HG03442 (cell line): ENCODE measurements at regions not wholly inside any gene's neighbourhood (a gene's known extent, or its start where the extent isn't known, plus 50 kb on each side); places are given as distances from the start of the nearest gene placed in this dataset.
A peak's percentile ranks its signal among the peaks of the same experiment; 100 is the strongest.
"Not testable (repeated sequence)": the region's sequence is repeated elsewhere in the genome, so short reads cannot be mapped to it uniquely, and the experiment has no call there.

Source experiments
- ATAC-seq: cut with Tn5 transposase; IDR thresholded peaks from one replicate; pipeline ENCODE4 v1.9.1; 2021; ENCODE audit warnings: mild to moderate bottlenecking, moderate library complexity; ENCODE audit not compliant: unreplicated experiment

DNA sequence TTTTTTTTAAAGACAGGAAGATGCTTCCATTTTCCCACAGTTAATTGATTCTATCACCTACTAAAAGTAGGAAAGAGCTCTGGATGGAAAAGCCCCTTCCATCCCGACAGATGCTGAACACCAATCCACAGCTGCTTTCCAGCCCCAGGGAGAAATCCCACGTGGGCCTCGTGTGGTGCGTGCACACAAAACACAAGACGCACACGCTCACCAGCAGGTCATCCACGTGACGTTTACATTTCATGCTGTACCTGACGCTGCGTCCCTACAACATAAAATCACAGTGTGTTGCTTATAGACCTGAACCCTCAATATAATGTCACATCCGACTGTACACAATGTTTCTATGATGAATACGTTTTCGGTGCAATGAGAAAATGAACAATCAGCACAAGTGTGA, 50.2 kb upstream of the DACT2 start:
- ATAC-seq, result no peak

DNA sequence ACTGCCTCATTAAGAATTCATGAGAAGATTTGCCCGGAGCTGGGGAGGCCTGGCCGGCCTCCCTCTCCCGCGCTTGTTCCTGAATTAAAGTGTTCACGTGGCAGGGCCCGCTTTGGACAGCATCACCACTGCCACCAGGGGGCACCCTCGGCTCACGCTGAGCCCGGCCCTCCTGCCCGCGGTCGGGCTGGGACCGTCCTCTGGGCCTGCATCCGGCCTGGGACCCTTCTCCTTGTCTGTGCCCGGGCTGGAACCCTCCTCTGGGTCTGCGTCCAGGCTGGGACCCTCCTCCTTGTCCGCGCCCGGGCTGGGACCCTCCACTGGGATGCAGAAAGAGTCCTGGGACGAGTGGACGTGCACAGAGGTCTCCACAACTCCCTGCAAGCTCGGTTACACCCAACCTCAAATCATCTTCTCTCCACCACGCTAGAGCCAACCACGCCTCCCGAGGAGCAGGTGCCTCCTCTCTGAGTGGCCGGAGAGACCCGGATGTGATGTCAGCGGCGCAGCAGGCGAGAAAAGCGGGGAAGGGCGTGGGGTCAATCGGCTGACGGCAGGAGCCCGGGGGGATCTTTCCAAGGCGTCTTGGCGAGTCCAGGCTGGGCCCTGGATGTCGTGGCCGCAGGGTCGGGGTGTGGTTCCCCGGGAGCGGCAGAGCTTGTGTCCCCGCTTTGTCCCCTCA, 50.9 kb upstream of the DACT2 start:
- ATAC-seq, result peak; percentile 50

DNA sequence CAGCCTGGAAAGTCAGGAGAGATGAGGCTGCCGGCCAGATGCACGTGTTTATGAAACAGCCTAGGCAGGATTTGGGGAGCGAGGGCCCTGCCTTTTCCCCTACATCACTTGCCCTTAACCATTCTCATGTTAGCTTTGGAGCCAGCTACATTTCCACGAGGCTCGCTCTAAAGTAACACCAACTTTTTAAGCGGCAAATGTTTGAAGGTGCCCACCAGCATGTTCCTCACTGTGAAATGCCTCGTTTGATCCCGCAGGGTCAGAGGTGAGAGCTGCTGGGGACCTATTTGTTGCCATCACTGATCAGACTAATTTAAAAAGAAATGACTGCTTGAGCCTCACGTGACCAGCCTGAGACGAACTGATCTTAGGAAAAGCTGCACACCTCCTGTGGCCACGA, 51.6 kb upstream of the DACT2 start:
- ATAC-seq, result no peak

DNA sequence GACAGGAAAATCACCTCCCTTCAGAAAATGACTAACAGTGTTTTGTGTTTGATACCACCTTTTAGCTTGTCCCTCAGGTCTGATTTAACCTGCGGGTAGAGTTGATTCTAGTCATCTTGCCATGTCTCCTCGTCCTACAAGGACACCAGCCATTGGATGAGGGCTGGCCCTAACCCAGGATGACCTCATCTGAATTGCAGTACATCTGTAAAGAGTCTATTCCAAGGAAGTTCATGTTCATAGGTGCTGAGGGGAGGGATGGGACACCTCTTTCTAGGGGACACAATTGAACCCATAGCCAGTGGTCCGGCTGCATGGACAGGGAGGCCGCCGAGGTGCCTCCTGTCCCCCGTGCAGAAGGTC, 52.0 kb upstream of the DACT2 start:
- no peak for ATAC-seq

DNA sequence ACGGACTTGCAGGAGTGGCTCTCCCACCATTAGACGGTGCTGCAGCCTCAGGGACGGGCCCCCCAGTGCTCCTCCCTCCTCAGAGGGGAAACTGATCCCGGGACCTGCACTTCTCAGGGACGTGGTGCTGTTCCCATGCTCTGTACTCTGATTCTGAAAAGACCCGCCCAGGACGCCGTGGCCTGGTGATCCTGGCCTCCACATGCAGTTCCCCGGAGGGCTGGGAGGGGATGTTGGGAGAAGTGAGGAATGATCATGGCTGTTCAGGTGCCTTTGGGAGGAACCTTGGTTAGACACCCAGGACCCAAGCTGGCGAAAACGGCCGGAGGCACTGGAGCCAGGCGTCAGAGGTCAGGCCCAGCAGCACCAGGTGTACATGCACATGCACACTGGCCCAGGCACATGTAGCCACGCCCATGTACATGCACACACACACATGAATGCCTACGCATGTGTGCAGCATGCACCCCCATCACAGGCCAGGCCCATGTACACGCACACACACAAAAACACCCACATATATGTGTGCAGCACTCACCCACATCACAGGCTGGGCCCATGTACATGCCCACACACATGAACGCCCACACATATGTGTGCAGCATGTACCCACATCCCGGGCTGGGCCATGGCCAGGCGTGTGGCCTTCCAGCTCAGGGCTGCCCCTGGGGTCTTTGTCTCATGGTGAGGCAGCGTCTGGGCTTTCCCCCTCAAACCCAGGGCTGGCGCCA, 52.6 kb upstream of the DACT2 start:
- ATAC-seq, result no peak

DNA sequence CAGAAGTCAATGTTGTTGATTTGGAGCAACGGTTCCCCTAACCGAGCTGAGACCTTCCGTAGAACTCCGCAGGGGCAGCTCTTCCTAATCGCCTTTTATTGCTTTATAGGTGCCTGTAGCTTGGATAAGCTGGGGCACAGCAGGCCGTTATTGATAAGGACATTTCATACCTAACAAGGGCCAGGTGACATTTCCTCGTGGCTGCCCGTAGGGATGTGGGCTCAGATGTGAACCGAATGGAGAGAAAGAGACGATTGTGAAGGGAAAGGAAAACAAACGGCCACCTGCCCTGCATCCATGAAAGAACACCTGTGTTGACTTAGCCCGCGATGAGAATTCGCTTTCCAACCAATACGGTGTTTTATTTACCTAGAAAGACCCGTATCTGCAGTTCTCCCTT, 53.3 kb upstream of the DACT2 start:
- ATAC-seq, result no peak

DNA sequence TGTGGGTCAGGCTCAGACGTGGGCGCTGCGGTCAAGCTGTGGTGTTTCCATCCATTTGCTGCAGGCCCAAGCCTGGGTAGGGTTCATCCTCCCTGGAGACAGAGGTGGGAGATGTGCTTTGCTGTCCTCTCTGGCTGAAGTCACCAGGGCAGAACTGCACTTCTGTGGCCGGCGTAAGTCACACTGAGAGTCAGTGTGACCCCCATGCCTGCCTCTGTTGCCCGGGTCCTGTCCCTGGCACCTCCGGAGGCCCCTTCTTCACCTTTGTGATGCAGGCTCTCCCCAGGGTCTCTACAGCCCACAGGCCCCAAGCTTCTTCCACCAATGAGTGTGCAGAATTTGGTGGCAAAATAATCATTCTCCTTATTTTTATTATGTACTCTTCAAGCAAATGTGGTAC, 53.8 kb upstream of the DACT2 start:
- no peak for ATAC-seq

DNA sequence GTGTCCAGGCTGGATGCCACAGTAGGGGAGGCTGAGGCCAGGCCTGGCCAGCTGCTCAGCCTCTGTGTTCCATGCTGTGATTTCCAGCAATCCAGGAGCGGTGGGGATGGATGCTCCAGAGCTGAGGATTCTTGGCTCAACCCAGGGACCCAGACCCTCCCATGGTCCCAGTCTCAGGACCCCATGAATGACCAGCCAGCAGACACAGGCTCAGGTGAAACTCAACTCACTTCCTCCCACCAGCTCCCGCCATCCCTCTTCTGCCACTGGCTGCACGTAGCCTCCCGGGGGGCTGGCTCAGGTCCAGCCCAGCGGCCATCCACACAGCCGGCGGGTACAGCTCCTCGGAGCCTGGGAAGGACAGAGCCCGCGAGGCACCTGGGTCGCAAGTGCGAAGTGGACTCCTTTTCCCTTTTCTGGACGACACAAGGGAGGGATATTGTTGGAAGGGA, 54.5 kb upstream of the DACT2 start:
- no peak for ATAC-seq

DNA sequence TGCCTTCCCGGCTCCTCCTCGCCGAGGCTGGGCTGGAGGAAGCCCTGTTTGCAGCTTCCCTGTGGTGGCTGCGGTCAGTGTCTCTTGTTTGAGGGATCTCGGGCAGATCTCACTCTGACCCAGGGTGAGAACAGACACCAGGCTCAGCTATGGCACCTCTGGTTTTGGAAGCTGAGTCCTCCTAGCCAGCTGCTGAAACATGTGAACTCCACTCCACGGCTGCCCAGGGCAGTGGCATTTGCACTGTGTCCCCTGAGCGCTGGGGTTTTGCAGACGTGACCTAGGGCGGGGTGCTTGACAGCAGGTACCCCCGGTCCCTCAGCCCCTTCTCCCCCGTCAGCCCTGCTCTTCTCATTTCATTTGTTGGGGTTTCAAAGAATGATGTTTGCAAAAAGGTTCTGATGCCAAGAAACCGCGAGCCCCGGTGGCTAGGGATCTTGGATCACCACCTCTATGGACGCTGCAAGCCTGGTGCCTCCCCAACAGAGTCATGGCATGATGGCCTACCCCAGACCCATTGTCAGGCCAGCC, 55.0 kb upstream of the DACT2 start:
- ATAC-seq, result no peak

DNA sequence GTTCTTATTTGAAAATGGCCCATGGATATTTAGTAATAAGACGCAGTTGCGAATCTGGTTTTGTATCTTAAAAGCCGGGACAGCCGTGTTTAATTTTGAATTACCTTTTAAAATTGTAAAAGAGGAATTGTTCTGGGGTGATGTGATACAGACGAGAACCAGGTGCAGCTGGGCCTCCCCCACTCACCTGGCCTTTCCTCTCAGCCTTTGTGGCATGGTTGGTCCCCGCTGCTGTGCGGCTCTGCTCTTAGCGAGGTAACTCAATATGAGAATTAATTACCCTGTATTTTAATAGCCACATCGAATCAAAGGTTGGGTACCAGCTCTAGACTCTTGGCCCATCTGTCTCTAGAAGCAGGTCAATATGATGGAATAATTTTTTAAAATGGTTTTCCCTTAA, 56.5 kb upstream of the DACT2 start:
- ATAC-seq, result no peak

DNA sequence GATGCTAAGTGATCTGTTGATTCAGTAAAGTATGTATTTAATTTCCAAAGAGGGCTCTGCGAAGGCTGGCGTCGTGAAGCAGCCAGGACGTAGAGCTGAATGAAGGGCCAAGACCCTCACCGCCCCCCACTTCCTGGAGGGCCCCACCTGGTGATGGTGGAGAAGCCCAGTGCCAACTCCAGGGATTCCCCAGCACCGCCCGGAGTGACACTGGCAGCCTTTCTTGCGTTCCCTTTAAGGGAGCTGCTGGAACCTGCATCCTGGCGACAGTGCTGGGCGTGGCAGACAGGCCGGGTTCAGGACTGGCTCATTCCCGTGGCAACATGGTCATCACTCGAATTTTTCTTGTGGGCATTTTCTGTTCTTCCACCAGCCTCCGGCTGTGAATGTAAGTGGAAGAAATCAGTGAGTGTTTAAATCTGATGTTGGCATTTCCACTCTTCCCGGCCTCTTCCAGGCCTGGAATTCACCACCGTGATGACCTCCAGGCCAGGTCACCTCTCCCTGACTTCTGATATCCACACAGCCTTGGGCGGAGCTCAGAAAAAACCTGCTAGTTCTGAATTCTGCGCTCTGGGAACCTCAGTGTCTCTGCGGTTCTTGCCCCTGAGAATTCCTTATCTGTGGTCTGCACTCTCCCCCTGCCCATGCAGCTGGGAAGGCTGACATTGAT, 57.4 kb upstream of the DACT2 start:
- ATAC-seq, result no peak

DNA sequence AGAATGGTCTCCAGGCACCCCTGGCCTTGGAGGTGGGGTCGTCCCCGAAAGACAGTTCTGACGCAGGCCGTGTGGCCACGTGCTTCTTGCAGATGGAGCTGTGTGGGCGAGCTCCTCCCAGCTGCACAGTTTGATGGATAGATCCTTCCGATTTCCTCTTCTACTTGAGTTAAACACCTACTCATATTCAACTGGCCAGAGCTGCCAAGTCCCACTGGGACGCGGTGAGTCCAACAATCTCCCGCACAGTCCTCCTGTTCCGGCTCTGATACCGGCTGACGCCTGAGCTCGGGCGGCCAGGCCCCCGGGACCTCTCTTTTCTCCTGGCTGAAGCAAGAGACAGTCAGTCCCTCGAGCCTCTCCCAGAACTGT, 57.9 kb upstream of the DACT2 start:
- ATAC-seq, result no peak

DNA sequence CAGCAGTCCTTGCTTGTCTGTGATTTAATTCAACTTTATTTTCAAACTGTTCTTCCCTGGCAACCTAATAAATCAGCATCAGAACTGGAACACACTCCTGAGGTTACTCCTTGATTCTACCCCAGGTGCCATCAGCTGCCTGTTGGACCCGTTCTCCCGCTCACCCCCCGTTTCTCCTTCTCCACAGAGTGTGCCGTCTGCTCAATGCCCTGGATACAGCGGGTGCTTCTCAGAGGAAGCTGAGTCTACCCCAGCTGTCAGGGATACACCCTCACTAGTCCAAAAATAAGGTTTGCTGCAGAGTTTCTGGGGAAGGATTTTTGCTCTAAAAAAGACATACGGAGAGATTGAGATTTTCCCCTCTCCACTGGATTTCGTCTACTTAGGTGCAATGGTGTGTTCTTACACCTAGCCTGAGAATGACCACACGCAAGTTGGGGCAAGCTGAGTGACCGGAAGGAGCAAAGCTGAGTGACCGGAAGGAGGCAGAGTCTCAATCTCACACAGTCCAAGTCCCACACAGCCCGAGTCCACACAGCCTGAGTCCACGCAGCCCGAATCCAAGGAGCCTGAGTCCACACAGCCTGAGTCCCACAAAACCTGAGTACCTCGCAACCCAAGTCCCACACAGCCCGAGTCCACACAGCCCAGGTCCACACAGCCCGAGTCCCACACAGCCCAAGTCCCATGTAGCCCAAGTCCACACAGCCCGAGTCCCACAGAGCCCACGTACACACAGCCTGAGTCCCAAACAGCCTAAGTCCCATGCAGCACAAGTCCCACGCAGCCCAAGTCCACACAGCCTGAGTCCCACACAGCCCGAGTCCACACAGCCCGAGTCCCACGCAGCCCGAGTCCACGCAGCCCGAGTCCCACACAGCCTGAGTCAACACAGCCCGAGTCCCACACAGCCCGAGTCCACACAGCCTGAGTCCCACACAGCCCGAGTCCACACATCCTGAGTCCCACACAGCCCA, 58.6 kb upstream of the DACT2 start:
- ATAC-seq, result no peak

DNA sequence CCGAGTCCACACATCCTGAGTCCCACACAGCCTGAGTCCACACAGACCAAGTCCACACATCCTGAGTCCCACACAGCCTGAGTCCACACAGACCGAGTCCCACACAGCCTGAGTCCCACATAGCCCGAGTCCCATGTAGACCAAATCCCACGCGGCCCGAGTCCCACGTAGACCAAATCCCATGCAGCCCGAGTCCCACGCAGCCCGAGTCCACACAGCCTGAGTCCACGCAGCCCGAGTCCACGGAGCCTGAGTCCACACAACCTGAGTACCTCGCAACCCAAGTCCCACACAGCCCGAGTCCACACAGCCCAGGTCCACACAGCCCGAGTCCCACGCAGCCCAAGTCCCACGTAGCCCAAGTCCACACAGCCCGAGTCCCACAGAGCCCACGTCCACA, 60.0 kb upstream of the DACT2 start:
- ATAC-seq, result not testable (repeated sequence)

DNA sequence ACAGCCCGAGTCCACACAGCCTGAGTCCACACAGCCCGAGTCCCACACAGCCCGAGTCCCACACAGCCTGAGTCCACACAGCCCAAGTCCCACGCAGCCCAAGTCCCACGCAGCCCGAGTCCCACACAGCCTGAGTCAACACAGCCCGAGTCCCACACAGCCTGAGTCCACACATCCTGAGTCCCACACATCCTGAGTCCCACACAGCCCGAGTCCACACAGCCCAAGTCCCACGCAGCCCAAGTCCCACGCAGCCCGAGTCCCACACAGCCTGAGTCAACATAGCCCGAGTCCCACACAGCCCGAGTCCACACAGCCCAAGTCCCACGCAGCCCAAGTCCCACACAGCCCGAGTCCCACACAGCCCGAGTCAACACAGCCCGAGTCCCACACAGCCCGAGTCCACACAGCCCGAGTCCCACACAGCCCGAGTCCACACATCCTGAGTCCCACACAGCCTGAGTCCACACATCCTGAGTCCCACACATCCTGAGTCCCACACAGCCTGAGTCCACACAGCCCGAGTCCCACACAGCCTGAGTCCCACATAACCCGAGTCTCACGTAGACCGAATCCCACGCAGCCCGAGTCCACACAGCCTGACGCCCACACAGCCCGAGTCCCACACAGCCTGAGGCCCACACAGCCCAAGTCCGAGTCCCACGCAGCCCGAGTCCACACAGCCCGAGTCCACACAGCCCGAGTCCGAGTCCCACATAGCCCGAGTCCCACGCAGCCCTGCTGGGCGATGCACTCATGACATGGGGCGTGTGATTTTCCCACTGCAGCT, 60.6 kb upstream of the SMOC2 start:
- not testable (repeated sequence) for ATAC-seq

DNA sequence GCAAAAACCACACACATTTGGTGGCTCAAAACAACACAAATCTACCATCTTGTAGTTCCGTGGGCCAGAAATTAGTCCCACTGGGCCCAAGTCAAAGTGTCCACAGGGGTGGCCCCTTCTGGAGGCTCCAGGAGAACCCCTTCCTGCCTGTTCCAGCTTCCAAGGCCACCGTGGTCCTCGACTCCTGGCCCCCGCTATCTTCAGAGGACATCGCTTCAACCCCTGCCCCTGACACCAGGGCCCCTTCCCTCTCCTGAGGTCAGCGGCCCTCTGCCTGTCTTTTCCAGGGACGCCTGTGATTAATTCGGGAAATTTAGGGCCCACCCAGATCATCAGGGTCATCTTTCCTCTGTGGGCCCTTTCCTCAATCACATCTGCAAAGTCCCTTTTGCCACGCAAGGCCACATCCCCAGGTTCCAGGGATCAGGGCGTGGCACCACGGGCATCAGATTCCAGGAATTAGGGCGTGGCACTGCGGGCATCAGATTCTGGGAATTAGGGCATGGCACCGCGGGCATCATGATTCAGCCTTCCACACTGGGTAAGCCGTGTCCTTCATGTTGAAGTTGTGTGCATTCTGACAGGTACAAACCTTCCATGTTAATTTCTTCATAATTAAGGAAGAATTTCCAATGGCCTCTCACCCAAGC, 59.9 kb upstream of the SMOC2 start:
- no peak for ATAC-seq

DNA sequence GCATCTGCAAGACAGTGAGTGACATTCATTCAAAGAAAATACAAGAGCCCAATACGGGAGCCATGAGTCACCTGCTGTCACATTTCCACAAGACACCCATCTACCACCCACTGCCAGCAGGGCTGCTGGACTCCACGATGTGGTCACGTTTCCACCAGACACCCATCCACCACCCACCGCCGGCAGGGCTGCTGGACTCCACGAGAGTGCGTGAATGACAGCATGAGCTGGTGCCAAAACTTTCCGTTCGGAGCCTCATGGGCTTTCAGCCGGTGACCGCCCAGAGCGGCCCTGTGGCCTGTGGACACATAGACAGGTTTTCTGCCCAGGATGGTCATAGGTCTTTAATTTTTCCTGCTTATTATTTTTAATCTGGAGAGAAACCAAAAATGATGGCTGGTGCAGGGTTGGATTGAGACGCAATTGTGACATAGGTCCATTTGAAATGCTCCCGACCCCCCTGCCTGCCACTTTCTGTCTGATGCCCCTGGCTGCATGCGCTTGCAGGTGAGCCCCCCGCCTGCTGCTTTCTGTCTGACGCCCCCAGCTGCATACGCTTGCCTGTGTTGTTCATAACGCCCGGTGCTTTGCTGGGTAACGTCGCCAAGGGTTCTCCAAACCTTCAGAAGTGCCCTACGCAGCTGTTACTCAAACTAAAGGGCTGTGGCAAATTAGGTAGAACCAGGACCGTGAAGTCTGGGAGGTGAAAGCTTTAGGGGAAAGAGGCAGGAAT, 59.1 kb upstream of the SMOC2 start:
- ATAC-seq, result no peak

DNA sequence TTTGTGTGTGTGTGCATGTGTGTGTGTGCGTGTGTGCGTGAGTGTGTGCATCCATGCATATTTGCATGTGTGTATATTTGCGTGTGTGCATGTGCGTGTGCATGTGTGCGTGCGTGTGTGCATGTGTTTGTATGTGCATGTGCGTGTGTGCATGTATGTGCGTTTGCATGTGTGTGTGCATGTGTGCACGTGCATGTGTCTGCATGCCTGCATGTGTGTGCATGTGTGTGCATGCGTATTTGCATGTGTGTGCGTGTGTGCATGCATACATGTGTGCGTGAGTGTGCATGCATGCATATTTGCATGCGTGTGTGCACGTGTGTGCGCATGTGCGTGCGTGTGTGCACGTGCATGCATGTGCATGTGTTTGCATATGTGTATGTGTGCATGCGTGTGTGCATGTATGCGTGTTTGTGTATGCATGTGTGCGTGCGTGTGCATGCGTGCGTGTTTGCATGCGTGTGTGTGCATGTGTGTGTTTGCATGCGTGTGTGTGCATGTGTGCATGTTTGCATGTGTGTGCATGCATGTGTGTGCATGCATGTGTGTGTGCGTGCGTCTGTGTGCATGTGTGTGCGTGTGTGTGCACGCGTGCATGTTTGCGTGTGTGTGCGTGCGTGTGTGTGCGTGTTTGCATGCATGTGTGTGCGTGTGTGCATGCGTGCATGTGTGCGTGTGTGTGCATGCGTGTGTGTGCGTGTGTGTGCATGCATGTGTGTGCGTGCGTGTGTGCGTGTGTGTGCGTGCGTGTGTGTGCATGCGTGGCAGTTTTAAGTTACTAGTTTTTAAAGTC, 57.7 kb upstream of the SMOC2 start:
- no peak for ATAC-seq
